GM06990 (cell line): ENCODE measurements at regions not wholly inside any gene's neighbourhood (a gene's known extent, or its start where the extent isn't known, plus 50 kb on each side); places are given as distances from the start of the nearest gene placed in this dataset.
"Not testable (repeated sequence)": the region's sequence is repeated elsewhere in the genome, so short reads cannot be mapped to it uniquely, and the experiment has no call there.

Experiments
- DNase-seq: peaks from one replicate; pipeline ENCODE4 v3.0.0-alpha.2; 2011; ENCODE audit not compliant: insufficient read length; ENCODE audit errors: extremely low read depth
- H3K27me3 ChIP-seq: replicated peaks from 2 replicates; pipeline ENCODE4 v1.6.0; 2011; ENCODE audit warnings: low read length; ENCODE audit not compliant: control insufficient read depth, insufficient read depth
- H3K36me3 ChIP-seq: 2 replicates; pipeline ENCODE4 v1.5.1; 2011; ENCODE audit warnings: low read length; ENCODE audit not compliant: control insufficient read depth, insufficient read depth
- H3K4me3 ChIP-seq: replicated peaks from 2 replicates; pipeline ENCODE4 v1.5.1; 2011; ENCODE audit warnings: low read depth, mild to moderate bottlenecking, control low read depth, low read length
- TF ChIP-seq, protein P1 (sequence below): IDR thresholded peaks from 2 replicates; pipeline ENCODE4 v1.5.1; 2011; ENCODE audit warnings: low read length, control low read depth, mild to moderate bottlenecking, inconsistent platforms; ENCODE audit not compliant: insufficient read depth, poor library complexity, severe bottlenecking

- no peak for DNase-seq
- TF ChIP-seq, protein P1, sequence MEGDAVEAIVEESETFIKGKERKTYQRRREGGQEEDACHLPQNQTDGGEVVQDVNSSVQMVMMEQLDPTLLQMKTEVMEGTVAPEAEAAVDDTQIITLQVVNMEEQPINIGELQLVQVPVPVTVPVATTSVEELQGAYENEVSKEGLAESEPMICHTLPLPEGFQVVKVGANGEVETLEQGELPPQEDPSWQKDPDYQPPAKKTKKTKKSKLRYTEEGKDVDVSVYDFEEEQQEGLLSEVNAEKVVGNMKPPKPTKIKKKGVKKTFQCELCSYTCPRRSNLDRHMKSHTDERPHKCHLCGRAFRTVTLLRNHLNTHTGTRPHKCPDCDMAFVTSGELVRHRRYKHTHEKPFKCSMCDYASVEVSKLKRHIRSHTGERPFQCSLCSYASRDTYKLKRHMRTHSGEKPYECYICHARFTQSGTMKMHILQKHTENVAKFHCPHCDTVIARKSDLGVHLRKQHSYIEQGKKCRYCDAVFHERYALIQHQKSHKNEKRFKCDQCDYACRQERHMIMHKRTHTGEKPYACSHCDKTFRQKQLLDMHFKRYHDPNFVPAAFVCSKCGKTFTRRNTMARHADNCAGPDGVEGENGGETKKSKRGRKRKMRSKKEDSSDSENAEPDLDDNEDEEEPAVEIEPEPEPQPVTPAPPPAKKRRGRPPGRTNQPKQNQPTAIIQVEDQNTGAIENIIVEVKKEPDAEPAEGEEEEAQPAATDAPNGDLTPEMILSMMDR: no peak
- Histone ChIP-seq H3K27me3 (no peaks in the 10 kb centered on the region), H3K4me3 (no peak overlapping the region), H3K36me3 (no peaks in the 10 kb centered on the region)
Measured at GRCh38 chr6:119830069-119830468, 480.5 kb upstream of the MAN1A1 start.

DNA sequence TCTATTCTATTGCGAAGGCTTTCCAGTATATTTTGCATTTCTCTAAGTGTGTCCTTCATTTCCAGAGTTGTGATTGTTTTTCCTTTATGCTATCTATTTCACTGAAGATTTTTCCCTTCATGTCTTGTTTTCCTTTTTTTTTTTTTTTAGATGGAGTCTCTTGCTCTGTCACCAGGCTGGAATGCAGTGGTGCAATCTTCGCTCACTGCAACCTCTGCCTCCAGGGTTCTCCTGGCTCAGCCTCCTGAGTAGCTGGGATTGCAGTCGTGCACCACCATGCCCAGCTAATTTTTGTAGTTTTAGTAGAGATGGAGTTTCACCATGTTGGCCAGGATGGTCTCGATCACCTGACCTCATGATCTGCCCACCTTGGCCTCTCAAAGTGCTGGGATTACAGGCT, 479.9 kb upstream of the MAN1A1 start:
- H3K4me3 ChIP-seq, H3K36me3 ChIP-seq, DNase-seq, H3K27me3 ChIP-seq: not testable (repeated sequence)

- TF ChIP-seq, protein P1: no peak
- Histone ChIP-seq H3K4me3 (no peak overlapping the region), H3K36me3 (no peaks in the 10 kb centered on the region), H3K27me3 (no peaks in the 10 kb centered on the region)
- DNase-seq: no peak
Measured at GRCh38 chr6:119829006-119829405, 479.4 kb upstream of the MAN1A1 start.

DNA sequence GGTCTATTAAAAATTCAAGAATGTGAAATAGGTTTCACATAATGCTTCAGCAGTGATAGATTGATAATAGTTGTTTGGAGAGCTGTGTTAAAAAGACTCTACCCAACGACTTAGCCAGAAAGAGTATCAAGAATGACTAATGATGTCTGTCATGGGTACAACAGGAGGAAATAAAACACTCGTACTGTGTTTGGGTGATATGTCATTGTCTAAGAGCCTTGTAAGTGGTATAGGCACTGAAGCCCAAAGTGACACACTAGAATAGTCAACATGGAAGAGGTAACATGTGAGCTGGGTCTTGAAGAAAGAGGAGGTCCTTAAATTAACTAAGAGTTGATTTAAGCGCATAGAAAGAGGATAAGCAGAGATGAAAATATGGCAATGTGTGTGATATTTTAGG, 471.8 kb upstream of the MAN1A1 start:
- TF ChIP-seq, protein P1: no peak
- H3K36me3 ChIP-seq: no peaks in the 10 kb centered on the region
- no peak for DNase-seq
- no peak overlapping the region for H3K4me3 ChIP-seq
- H3K27me3 ChIP-seq: no peaks in the 10 kb centered on the region

GRCh38 chr6:119818876-119819275, 469.3 kb upstream of the MAN1A1 start:
- DNase-seq: no peak
- no peaks in the 10 kb centered on the region for H3K27me3 ChIP-seq
- no peak overlapping the region for H3K4me3 ChIP-seq
- H3K36me3 ChIP-seq: no peaks in the 10 kb centered on the region
- TF ChIP-seq, protein P1: no peak

- no peak overlapping the region for H3K4me3 ChIP-seq
- no peak for DNase-seq
- no peaks in the 10 kb centered on the region for H3K36me3 ChIP-seq
- H3K27me3 ChIP-seq: no peaks in the 10 kb centered on the region
- TF ChIP-seq, protein P1: no peak
Measured at GRCh38 chr6:119814609-119815400, 465.2 kb upstream of the MAN1A1 start.
